CD4-positive, alpha-beta T cell treated with Interleukin-10 for 1 hour (primary cell): ENCODE measurements at regions not wholly inside any gene's neighbourhood (a gene's known extent, or its start where the extent isn't known, plus 50 kb on each side); places are given as distances from the start of the nearest gene placed in this dataset.
"Not testable (repeated sequence)": the region's sequence is repeated elsewhere in the genome, so short reads cannot be mapped to it uniquely, and the experiment has no call there.

Experiments used
- DNase-seq: peaks from one replicate; pipeline ENCODE4 v3.0.0-alpha.2; 2020

DNA sequence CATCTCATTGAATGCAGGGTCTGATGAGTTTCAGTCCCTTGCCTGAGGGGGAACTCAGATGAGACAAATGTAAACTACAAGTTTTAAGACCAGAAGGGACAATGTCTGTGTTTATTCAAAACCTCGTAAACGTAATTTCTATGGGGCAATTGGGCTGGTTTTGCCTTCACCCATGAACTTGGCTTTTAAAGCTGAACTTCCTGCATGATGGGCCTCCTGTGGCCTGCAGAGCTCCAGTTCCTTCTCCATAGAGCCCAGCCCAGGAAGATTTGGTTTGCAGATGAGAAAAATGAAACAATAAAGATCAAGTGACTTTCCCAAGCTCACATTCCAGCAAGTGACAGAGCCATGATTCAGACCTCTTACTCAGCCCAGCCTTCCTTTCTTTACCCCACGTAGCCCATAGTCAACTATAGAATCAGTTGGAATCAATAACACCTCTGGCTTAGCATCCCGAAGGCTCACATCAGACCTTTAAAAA lies 612.3 kb downstream of the UTRN start:
- DNase-seq, result no peak

- no peak for DNase-seq
Measured at GRCh38 chr6:144898052-144898689, 613.0 kb downstream of the UTRN start.

DNA sequence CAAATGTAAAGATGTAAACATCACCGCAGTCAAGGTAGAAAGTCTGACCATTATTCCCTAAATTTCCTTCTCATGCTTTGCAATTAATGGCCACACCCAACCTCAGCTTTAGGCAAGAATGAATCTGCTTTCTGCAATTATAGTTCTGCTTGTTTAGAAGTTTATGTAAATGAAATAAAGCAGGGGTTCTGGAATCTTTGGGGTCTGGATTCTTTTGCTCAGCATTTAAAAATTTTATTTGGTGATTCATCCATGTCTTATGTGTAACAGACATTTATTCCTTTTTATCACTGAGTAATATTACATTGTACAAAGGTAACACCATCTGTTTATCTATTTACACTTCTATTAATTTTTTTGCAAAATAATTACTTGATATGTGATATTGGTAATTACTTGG lies 613.6 kb downstream of the UTRN start:
- no peak for DNase-seq

- DNase-seq, result no peak
Measured at GRCh38 chr6:144899161-144899560, 614.0 kb downstream of the UTRN start.

GRCh38 chr6:144901412-144901811 lies 616.3 kb downstream of the UTRN start:
- no peak for DNase-seq

- DNase-seq, result no peak
Measured at GRCh38 chr6:144908004-144908403, 622.9 kb downstream of the UTRN start.

GRCh38 chr6:144909753-144910285 lies 624.7 kb downstream of the UTRN start:
- no peak for DNase-seq

DNA sequence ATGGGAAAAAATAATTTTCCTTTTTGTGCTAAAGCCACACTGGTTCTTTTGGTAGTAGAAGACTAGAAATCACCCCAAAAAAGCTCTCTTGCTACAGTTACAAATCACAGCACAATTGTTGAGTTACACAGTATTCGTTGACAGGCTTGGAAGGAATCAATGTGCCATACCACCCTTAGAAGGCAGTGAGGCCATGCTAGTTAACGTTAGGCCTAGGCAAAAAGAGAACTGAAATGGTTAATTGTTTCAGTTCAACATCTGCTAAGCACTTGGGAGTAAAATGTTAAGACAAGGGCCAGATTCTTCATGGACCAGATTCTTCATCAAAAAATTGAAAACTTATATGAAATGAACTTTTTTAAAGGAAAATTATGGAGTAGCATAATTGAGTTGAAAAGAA lies 626.2 kb downstream of the UTRN start:
- DNase-seq, result no peak

GRCh38 chr6:144912474-144912873 lies 627.3 kb downstream of the UTRN start:
- no peak for DNase-seq

DNA sequence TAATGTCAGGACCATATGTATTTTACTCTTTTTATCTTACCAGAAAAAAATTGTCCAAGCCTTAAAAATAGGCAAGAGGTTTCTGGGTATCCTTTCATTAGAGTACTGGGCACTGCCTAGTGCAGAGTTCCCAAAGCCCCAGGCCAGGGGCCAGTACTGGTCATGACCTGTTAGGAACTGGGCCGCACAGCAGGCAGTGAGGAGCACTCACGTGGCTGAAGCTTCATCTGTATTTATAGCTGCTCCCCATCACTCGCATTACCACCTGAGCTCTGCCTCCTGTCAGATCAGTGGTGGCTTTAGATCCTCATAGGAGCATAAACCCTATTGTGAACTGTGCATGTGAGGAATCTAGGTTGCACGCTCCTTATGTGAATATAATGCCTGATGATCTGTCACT lies 632.9 kb downstream of the UTRN start:
- no peak for DNase-seq

GRCh38 chr6:144919560-144919959 lies 634.4 kb downstream of the UTRN start:
- no peak for DNase-seq

DNA sequence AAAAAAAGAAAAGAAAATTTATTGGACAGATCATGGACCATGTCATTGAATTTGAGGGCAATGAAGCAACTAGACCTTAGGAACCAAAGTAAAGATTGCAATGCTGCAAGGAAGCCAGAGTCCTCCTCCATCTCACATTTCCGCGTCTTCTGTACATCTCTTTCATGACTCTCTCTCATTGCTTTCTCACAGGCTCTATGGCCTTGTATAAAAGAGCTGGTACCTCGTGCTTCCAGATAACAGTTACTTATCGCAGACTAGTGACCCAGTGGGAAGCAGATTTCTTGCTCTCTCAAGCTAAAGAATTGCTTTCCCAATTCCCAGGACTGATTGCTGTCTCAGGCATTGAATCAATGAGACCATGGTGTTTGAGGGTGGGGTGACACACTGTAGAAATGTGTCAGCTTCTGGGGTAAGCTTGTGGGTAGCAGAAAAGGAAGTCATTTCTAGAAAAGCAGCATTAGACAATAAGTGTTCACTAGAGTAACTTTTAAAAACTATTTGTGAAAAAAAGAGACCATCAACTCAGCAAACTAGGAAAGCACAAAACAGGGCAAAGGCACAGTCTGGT lies 635.3 kb downstream of the UTRN start:
- DNase-seq, result no peak

DNA sequence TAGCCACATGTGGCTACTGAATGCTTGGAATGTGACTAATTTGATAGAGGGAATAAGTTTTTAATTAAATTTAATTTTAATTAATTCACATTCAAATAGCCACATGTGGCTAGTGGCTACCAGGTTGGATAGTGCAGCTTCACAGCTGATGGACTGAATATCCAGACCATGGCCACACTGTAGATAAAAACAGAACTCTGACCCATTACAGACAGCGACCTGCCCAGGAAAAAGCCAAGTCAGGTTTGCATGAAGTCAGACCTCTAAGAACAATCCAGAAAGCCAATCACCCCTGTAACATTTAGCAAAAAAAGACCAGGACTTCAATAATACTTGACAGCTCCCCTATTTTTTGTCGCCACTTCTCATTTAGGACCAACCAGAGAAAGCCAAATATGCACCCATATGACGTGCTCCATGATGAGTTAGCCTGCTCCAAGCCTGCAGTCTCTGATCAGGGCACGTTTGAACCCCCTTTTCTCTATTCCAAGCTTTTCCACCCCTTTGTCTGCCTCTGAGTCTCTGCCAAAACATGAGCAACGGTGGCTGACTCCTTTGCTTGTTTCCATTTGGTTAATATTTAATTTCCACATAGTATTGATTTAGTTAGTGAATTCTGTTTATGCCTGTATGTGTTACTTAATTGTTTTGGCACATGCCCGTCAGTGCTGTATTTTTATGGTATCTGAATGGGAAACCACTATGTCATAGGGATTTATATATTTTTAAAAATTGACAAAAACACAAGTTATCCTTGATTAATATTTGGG lies 636.3 kb downstream of the UTRN start:
- DNase-seq, result no peak

GRCh38 chr6:144922120-144922722 lies 637.1 kb downstream of the UTRN start:
- DNase-seq, result no peak

- DNase-seq, result not testable (repeated sequence)
Measured at GRCh38 chr6:144922771-144923490, 637.8 kb downstream of the UTRN start.

- DNase-seq, result not testable (repeated sequence)
Measured at GRCh38 chr6:144923491-144923787, 638.3 kb downstream of the UTRN start.

DNA sequence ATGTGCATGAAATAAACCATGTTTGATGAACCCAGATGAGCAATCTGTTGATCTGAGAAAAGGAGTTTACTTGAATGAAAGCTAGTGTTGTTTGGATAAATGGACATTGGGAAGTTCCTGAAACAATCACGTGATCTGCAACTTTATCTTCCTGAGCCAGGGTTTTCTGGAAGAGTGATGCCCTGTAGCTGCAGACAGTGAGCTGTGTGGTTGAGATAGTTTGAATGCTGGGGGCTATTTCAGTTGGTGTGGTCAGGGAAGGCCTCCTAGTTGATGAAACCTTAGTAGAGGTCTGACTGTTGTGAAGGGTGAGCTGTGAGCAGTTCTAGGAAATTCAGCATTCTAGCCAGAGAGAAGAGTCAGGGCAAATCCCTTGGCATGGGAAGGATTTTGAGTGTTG lies 643.7 kb downstream of the UTRN start:
- no peak for DNase-seq

GRCh38 chr6:144929262-144929661 lies 644.1 kb downstream of the UTRN start:
- DNase-seq, result no peak

DNA sequence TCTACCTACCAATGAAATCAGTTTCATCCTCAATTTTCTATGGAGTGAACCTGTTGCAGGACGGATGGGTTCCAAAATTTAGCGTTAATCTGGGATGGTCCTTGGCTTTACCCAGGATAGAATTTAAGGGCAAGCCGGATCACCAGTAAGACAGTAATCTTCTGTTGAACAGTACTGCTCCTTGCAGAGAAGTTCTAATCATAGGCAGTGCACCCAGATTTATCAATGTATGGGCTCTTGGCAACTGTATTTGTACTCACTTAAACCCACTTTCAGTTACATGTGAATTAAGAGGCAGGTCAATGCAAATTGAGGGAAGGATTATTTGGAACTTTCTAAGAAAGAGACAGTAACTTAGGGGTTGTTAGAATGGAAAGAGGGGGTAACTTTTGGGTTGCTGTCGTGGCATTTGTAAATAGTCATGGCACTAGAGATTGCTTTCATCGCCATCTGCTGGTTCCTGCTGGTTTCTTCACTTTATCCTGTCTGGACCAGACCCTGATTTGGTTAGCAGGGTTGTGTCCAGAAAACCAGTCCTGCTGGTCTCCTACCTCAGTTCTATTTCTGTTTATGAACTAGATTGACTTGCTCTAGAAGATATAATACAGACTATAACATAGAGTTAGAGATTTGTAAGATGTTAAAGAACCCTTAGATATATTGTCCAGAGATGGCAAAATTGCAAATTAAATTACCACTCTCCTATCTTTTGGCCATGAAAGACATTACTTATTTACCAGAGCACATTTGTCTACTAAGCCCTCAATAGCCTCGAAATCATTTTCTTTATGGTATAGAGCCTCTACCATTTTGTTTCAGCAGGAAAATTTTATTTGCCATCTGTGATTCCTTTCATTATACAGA lies 646.3 kb downstream of the UTRN start:
- DNase-seq, result peak; percentile 29

GRCh38 chr6:144932621-144933020 lies 647.5 kb downstream of the UTRN start:
- DNase-seq, result no peak

GRCh38 chr6:144935181-144935580 lies 650.0 kb downstream of the UTRN start:
- DNase-seq, result no peak

GRCh38 chr6:144935661-144936060 lies 650.5 kb downstream of the UTRN start:
- DNase-seq, result no peak
